GM19351 (cell line): ENCODE measurements at regions not wholly inside any gene's neighbourhood (a gene's known extent, or its start where the extent isn't known, plus 50 kb on each side); places are given as distances from the start of the nearest gene placed in this dataset.

Source experiments
- ATAC-seq: cut with Tn5 transposase; IDR thresholded peaks from one replicate; pipeline ENCODE4 v1.9.1; 2021; ENCODE audit warnings: mild to moderate bottlenecking, moderate library complexity; ENCODE audit not compliant: unreplicated experiment

- no peak for ATAC-seq
These were observed 338.0 kb downstream of the MAN2A1 start for GRCh38 chr5:110027527-110028322.

GRCh38 chr5:110031402-110032140 is 341.8 kb downstream of the MAN2A1 start:
- ATAC-seq: no peak

- no peak for ATAC-seq
These were observed 342.6 kb downstream of the MAN2A1 start for GRCh38 chr5:110032376-110032775.

- no peak for ATAC-seq
These were observed 344.4 kb downstream of the MAN2A1 start for GRCh38 chr5:110034056-110034600.

GRCh38 chr5:110038297-110038997 is 348.7 kb downstream of the MAN2A1 start:
- ATAC-seq: no peak

GRCh38 chr5:110040178-110040577 is 350.5 kb downstream of the MAN2A1 start:
- no peak for ATAC-seq

- ATAC-seq: no peak
These were observed 353.3 kb downstream of the MAN2A1 start for GRCh38 chr5:110043025-110043424.

- ATAC-seq: no peak
These were observed 355.4 kb downstream of the MAN2A1 start for GRCh38 chr5:110045158-110045557.

GRCh38 chr5:110048491-110048890 is 358.8 kb downstream of the MAN2A1 start:
- ATAC-seq: no peak

GRCh38 chr5:110049816-110050215 is 360.1 kb downstream of the MAN2A1 start:
- no peak for ATAC-seq

- no peak for ATAC-seq
These were observed 361.1 kb downstream of the MAN2A1 start for GRCh38 chr5:110050640-110051345.

- no peak for ATAC-seq
These were observed 363.5 kb downstream of the MAN2A1 start for GRCh38 chr5:110053205-110053604.

GRCh38 chr5:110053824-110054223 is 364.1 kb downstream of the MAN2A1 start:
- ATAC-seq: peak; percentile 13

- peak; percentile 88 for ATAC-seq
These were observed 364.5 kb downstream of the MAN2A1 start for GRCh38 chr5:110054240-110054639.

- ATAC-seq: no peak
These were observed 365.6 kb downstream of the MAN2A1 start for GRCh38 chr5:110055302-110055701.

- ATAC-seq: no peak
These were observed 366.9 kb downstream of the MAN2A1 start for GRCh38 chr5:110056580-110057114.

GRCh38 chr5:110058175-110058574 is 368.4 kb downstream of the MAN2A1 start:
- ATAC-seq: no peak

GRCh38 chr5:110062246-110062645 is 372.5 kb downstream of the MAN2A1 start:
- no peak for ATAC-seq

GRCh38 chr5:110063640-110064602 is 374.2 kb downstream of the MAN2A1 start:
- ATAC-seq: no peak
